ENCODE measurements at regions not wholly inside any gene's neighbourhood (a gene's known extent, or its start where the extent isn't known, plus 50 kb on each side); places are given as distances from the start of the nearest gene placed in this dataset.

GRCh38 chr13:20288561-20288960 is 56.4 kb upstream of the GJB6 start:
- BruUV-seq (replicated peaks) = no TSS peak
- Histone ChIP-seq H3K4me1 (ENCODE audit: control insufficient read depth, insufficient read depth, low read length) (no peaks in the 10 kb centered on the region), H2AFZ (ENCODE audit: control insufficient read depth, low read depth, low read length) (no peak overlapping the region), H3K9ac (ENCODE audit: control insufficient read depth, insufficient read depth, low read length) (no peak overlapping the region), H3K27me3 (replicated peaks in 1 of 2; ENCODE audit: control insufficient read depth in 2 of 2, insufficient read depth in 2 of 2, low read length in 1 of 2) (no peaks in the 10 kb centered on the region), H3K9me3 (replicated peaks; ENCODE audit: control insufficient read depth, insufficient read depth, low read length) (peaks cover under 1% of the 10 kb centered on the region; the same call in 1 of the 3 replicates), H3K36me3 (ENCODE audit: control insufficient read depth in 2 of 2, insufficient read depth in 2 of 2, low read length in 1 of 2) (no peaks in the 10 kb centered on the region), H3K4me3 (no peak overlapping the region), H4K20me1 (ENCODE audit: control insufficient read depth, insufficient read depth) (no peaks in the 10 kb centered on the region), H3K27ac (ENCODE audit: control insufficient read depth, insufficient read depth) (no peak overlapping the region), H3K79me2 (ENCODE audit: control insufficient read depth, insufficient read depth, low read length) (no peaks in the 10 kb centered on the region), H3K4me2 (ENCODE audit: control insufficient read depth, insufficient read depth) (no peak overlapping the region)
- POLR2A ChIA-PET = no interaction called here
- TF ChIP-seq ESRRA (IDR thresholded peaks at IDR 0.05; ENCODE audit: low read length) (no peak), CEBPZ (IDR thresholded peaks at IDR 0.05; ENCODE audit: low read depth, low read length) (no peak), HSF1 (IDR thresholded peaks at IDR 0.05; ENCODE audit: low read depth, low read length) (no peak), MAX (IDR thresholded peaks at IDR 0.05; ENCODE audit: low read depth, low read length) (no peak), ZNF687 (IDR thresholded peaks at IDR 0.05) (no peak), CREM (IDR thresholded peaks at IDR 0.05; ENCODE audit: low read depth) (no peak), TARDBP (IDR thresholded peaks at IDR 0.05; ENCODE audit: borderline replicate concordance) (no peak), ZBED1 (IDR thresholded peaks at IDR 0.05; ENCODE audit: borderline replicate concordance) (no peak), IRF3 (IDR thresholded peaks at IDR 0.05) (no peak), NKRF (conservative IDR thresholded peaks at IDR 0.05) (no peak), CHD2 (IDR thresholded peaks at IDR 0.05; ENCODE audit: borderline replicate concordance, low read depth, low read length) (no peak), SP1 (IDR thresholded peaks at IDR 0.05; ENCODE audit: low read depth, low read length) (no peak)
- ATAC-seq (no peak), DNase-seq (ENCODE audit: low read depth, low spot score) (no peak), FAIRE-seq (no peak)
- SMC1A ChIA-PET (ENCODE audit: uncharacterized antibody, unreplicated experiment) = no interaction called here
- 0% methylated on average over 1 of the region's 1 CpG for WGBS (ENCODE audit: insufficient coverage, insufficient replicate concordance, low lambda C conversion rate, missing lambda C conversion rate)
- intact Hi-C loops (cut with micrococcal nuclease; ENCODE audit: unreplicated experiment) (no loop called here), in situ Hi-C loops (cut with MboI) (no loop called here)
- RAD21 ChIA-PET (ENCODE audit: unreplicated experiment) = no interaction called here
- CTCF ChIA-PET = no interaction called here
